Left cardiac atrium (tissue), 4 donors: ENCODE measurements at regions not wholly inside any gene's neighbourhood (a gene's known extent, or its start where the extent isn't known, plus 50 kb on each side); places are given as distances from the start of the nearest gene placed in this dataset.

ENCODE experiments used
- ATAC-seq, 2 donors: fragments of 200-7000 bp; cut with Tn5 transposase; one replicate each; pipeline ENCODE4 v1.9.1; 2020; ENCODE audit warnings: mild to moderate bottlenecking in 2 of 2, moderate library complexity in 2 of 2
- DNase-seq: peaks from one replicate; pipeline ENCODE4 v3.0.0-alpha.2; 2020
- intact Hi-C, 2 donors: fragments of 100-400 bp; cut with DNase I; formaldehyde crosslinking; loops; one replicate each; pipeline versions ENCODE4 v1.14.1 to v1.15.1; 2022 to 2023
- donor health status: DM: no; HTN: yes; CAD: no.
- donor health status: DM: no; HTN: yes; CAD: no; lungs with severe emphysema.
- donor health status: DM: yes; HTN: yes; CAD: no.
- donor health status: Dilated cardiomyopathy.

GRCh38 chr20:8935878-8936277, 133.0 kb upstream of the PLCB4 start:
- no peak for ATAC-seq
- intact Hi-C loops = no loop called here
- no peak for DNase-seq

- intact Hi-C loops = no loop called here
- DNase-seq (no peak), ATAC-seq (no peak)
Observed at GRCh38 chr20:8938532-8938931, 130.4 kb upstream of the PLCB4 start.

GRCh38 chr20:8940326-8940725, 128.6 kb upstream of the PLCB4 start:
- intact Hi-C loops = loop anchor here in 1 of 2 donors (10.0 kb wide), 2 partner anchors 86 to 124 kb away; partner anchors contain the start of gene PLCB4
- ATAC-seq = peak in 1 of 2 donors; percentile 74
- no peak for DNase-seq

- no peak for DNase-seq
- ATAC-seq = peak in 1 of 2 donors; percentile 29
- intact Hi-C loops = loop anchor here in 1 of 2 donors (10.0 kb wide), 2 partner anchors 89 to 121 kb away; partner anchors contain the start of gene PLCB4
Observed at GRCh38 chr20:8943631-8944030, 125.3 kb upstream of the PLCB4 start.

- intact Hi-C loops = loop anchor here in 1 of 2 donors (10.0 kb wide), 2 partner anchors 91 to 119 kb away; partner anchors contain the start of gene PLCB4
- DNase-seq = no peak
- ATAC-seq = peak; percentile 70 to 73
Observed at GRCh38 chr20:8946036-8946940, 122.6 kb upstream of the PLCB4 start.

- ATAC-seq (no peak), DNase-seq (no peak)
- intact Hi-C loops = loop anchor here in 1 of 2 donors (10.0 kb wide), 2 partner anchors 94 to 116 kb away; partner anchors contain the start of gene PLCB4
Observed at GRCh38 chr20:8948442-8949020, 120.4 kb upstream of the PLCB4 start.

- ATAC-seq = no peak
- DNase-seq = no peak
- intact Hi-C loops = no loop called here
Observed at GRCh38 chr20:8951164-8951563, 117.7 kb upstream of the PLCB4 start.

- intact Hi-C loops = no loop called here
- ATAC-seq (no peak), DNase-seq (no peak)
Observed at GRCh38 chr20:8952721-8953120, 116.2 kb upstream of the PLCB4 start.

- ATAC-seq (no peak), DNase-seq (no peak)
- intact Hi-C loops = no loop called here
Observed at GRCh38 chr20:8953300-8953699, 115.6 kb upstream of the PLCB4 start.

GRCh38 chr20:8960241-8960640, 108.6 kb upstream of the PLCB4 start:
- no peak for ATAC-seq
- intact Hi-C loops = no loop called here
- no peak for DNase-seq

- DNase-seq (no peak), ATAC-seq (no peak)
- intact Hi-C loops = no loop called here
Observed at GRCh38 chr20:8963330-8963729, 105.6 kb upstream of the PLCB4 start.

- peak in 1 of 2 donors; percentile 35 for ATAC-seq
- intact Hi-C loops = no loop called here
- DNase-seq = no peak
Observed at GRCh38 chr20:8964959-8965562, 103.8 kb upstream of the PLCB4 start.

GRCh38 chr20:8967641-8968245, 101.1 kb upstream of the PLCB4 start:
- intact Hi-C loops = no loop called here
- ATAC-seq = no peak
- no peak for DNase-seq

GRCh38 chr20:8969146-8969583, 99.7 kb upstream of the PLCB4 start:
- ATAC-seq (peak in 1 of 2 donors; percentile 31), DNase-seq (no peak)
- intact Hi-C loops = no loop called here

GRCh38 chr20:8971669-8972316, 97.1 kb upstream of the PLCB4 start:
- intact Hi-C loops = no loop called here
- no peak for ATAC-seq
- no peak for DNase-seq

- DNase-seq (no peak), ATAC-seq (no peak)
- intact Hi-C loops = no loop called here
Observed at GRCh38 chr20:8972963-8973705, 95.8 kb upstream of the PLCB4 start.

- DNase-seq = no peak
- intact Hi-C loops = no loop called here
- no peak for ATAC-seq
Observed at GRCh38 chr20:8974009-8974708, 94.7 kb upstream of the PLCB4 start.

GRCh38 chr20:8981482-8981881, 87.4 kb upstream of the PLCB4 start:
- ATAC-seq = no peak
- intact Hi-C loops = no loop called here
- no peak for DNase-seq
